GM18520 (cell line): ENCODE measurements at regions not wholly inside any gene's neighbourhood (a gene's known extent, or its start where the extent isn't known, plus 50 kb on each side); places are given as distances from the start of the nearest gene placed in this dataset.
"Not testable (repeated sequence)": the region's sequence is repeated elsewhere in the genome, so short reads cannot be mapped to it uniquely, and the experiment has no call there.

ENCODE experiments used
- ATAC-seq: cut with Tn5 transposase; IDR thresholded peaks from one replicate; pipeline ENCODE4 v1.9.1; 2021; ENCODE audit not compliant: unreplicated experiment

- no peak for ATAC-seq
These were observed 867.1 kb upstream of the GBE1 start for GRCh38 chr3:82628385-82629014.

GRCh38 chr3:82627733-82628132 lies 866.3 kb upstream of the GBE1 start:
- no peak for ATAC-seq

- not testable (repeated sequence) for ATAC-seq
These were observed 859.3 kb upstream of the GBE1 start for GRCh38 chr3:82620744-82621143.

GRCh38 chr3:82618594-82618993 lies 857.1 kb upstream of the GBE1 start:
- ATAC-seq, result no peak

- ATAC-seq, result no peak
These were observed 848.8 kb upstream of the GBE1 start for GRCh38 chr3:82610236-82610635.

GRCh38 chr3:82607391-82607790 lies 845.9 kb upstream of the GBE1 start:
- no peak for ATAC-seq

- ATAC-seq, result no peak
These were observed 835.4 kb upstream of the GBE1 start for GRCh38 chr3:82596805-82597204.

GRCh38 chr3:82595530-82595929 lies 834.1 kb upstream of the GBE1 start:
- no peak for ATAC-seq

- ATAC-seq, result no peak
These were observed 825.7 kb upstream of the GBE1 start for GRCh38 chr3:82587174-82587573.

GRCh38 chr3:82586414-82586813 lies 825.0 kb upstream of the GBE1 start:
- ATAC-seq, result no peak

- ATAC-seq, result not testable (repeated sequence)
These were observed 824.6 kb upstream of the GBE1 start for GRCh38 chr3:82586002-82586401.

GRCh38 chr3:82585591-82585990 lies 824.1 kb upstream of the GBE1 start:
- not testable (repeated sequence) for ATAC-seq

- not testable (repeated sequence) for ATAC-seq
These were observed 823.4 kb upstream of the GBE1 start for GRCh38 chr3:82584861-82585260.

GRCh38 chr3:82584415-82584814 lies 823.0 kb upstream of the GBE1 start:
- not testable (repeated sequence) for ATAC-seq

GRCh38 chr3:82581350-82581749 lies 819.9 kb upstream of the GBE1 start:
- ATAC-seq, result no peak

GRCh38 chr3:82572721-82573120 lies 811.3 kb upstream of the GBE1 start:
- ATAC-seq, result no peak

- ATAC-seq, result no peak
These were observed 807.4 kb upstream of the GBE1 start for GRCh38 chr3:82568776-82569338.

GRCh38 chr3:82567029-82567600 lies 805.7 kb upstream of the GBE1 start:
- ATAC-seq, result no peak

GRCh38 chr3:82562896-82563295 lies 801.5 kb upstream of the GBE1 start:
- no peak for ATAC-seq

- no peak for ATAC-seq
These were observed 800.3 kb upstream of the GBE1 start for GRCh38 chr3:82561784-82562183.

- no peak for ATAC-seq
These were observed 796.6 kb upstream of the GBE1 start for GRCh38 chr3:82558081-82558480.

GRCh38 chr3:82556113-82556512 lies 794.7 kb upstream of the GBE1 start:
- ATAC-seq, result no peak

GRCh38 chr3:82542556-82542955 lies 781.1 kb upstream of the GBE1 start:
- not testable (repeated sequence) for ATAC-seq
